Naive thymus-derived CD8-positive, alpha-beta T cell (primary cell): ENCODE measurements at regions not wholly inside any gene's neighbourhood (a gene's known extent, or its start where the extent isn't known, plus 50 kb on each side); places are given as distances from the start of the nearest gene placed in this dataset.
"Not testable (repeated sequence)": the region's sequence is repeated elsewhere in the genome, so short reads cannot be mapped to it uniquely, and the experiment has no call there.

Source experiments
- ATAC-seq, 2 donors: fragments of 150-1000 bp; cut with Tn5 transposase in 1 of 2; sonication (Bioruptor Pico), chemical (Tn5 transposase) in 1 of 2; 1 replicate in 1 of 2; 2 replicates in 1 of 2; pipeline ENCODE4 v1.10.0; 2021; ENCODE audit warnings: mild to moderate bottlenecking in 2 of 2, moderate library complexity in 2 of 2
- POLR2A ChIA-PET: fragments of 350-600 bp; sonication (Branson Sonifier 250); formaldehyde crosslinking; loops from one replicate; lab custom pipeline; 2021; ENCODE audit warnings: antibody characterized with exemption; lab: Charles Lee
- DNase-seq, 10 donors: peaks; one replicate each; pipeline versions ENCODE4 v3.0.0 to v3.0.0-alpha.2; 2020 to 2022
- H3K27ac Mint-ChIP-seq, 10 donors: one replicate each; pipeline ENCODE4 v1.8.0; 2020 to 2022; ENCODE audit warnings: mild to moderate bottlenecking in 10 of 10, mixed read lengths in 10 of 10, moderate library complexity in 4 of 10, inconsistent platforms in 1 of 10
- H3K27me3 Mint-ChIP-seq, 5 donors: one replicate each; pipeline ENCODE4 v1.8.0; 2021 to 2022; ENCODE audit warnings: mixed read lengths in 5 of 5
- H3K36me3 Mint-ChIP-seq, 3 donors: one replicate each; pipeline ENCODE4 v1.8.0; 2020 to 2022; ENCODE audit warnings: mixed read lengths in 3 of 3, mild to moderate bottlenecking in 2 of 3, inconsistent platforms in 1 of 3
- H3K4me1 Mint-ChIP-seq, 4 donors: one replicate each; pipeline ENCODE4 v1.8.0; 2021 to 2022; ENCODE audit warnings: mixed read lengths in 4 of 4
- H3K4me3 Mint-ChIP-seq, 10 donors: one replicate each; pipeline ENCODE4 v1.8.0; 2020 to 2022; ENCODE audit warnings: mild to moderate bottlenecking in 10 of 10, mixed read lengths in 10 of 10, moderate library complexity in 6 of 10, inconsistent platforms in 1 of 10
- H3K9me3 Mint-ChIP-seq, 9 donors: one replicate each; pipeline ENCODE4 v1.8.0; 2020 to 2022; ENCODE audit warnings: mixed read lengths in 9 of 9, mild to moderate bottlenecking in 3 of 9, inconsistent platforms in 1 of 9, moderate library complexity in 1 of 9

DNA sequence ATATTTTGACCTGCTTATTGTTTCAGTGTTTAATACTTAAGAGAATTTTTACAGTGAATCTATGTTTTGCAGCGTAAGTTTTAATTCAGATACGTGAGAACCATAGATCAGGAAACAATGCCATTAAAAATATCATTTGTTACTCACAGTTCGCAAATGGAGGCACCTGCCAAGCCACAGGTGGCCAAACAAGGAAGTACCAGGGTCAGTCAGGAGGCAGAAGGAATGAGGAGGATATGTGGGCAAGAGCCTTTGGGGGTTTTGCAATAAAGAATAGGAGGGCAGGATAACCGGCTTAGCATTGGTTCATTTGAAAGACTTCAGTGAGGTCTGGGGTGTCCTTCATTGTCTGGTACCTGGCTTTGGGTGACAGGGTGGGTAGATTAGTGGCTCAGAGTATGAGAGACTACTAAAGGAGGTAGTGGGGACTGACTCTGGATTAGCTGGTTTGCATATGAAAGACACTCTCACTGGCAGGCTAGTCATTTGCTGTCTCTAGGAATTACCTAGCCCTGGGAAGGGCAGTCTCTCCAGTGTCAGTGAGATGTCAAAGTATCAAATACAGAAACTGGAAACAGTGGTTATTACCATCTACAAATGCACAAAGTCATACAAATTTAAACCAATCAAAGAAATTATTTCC lies 132.2 kb upstream of the CAV2 start:
- no peak for DNase-seq
- Mint-ChIP-seq H3K27ac (no peak overlapping the region), H3K36me3 (no peaks in the 10 kb centered on the region), H3K4me3 (no peak overlapping the region), H3K27me3 (peaks cover 5 to 27% (median 9%) of the 10 kb centered on the region in 5 donors), H3K4me1 (no peaks in the 10 kb centered on the region), H3K9me3 (peaks cover 0 to 2% (median 0%) of the 10 kb centered on the region in 9 donors)
- ATAC-seq: no peak
- POLR2A ChIA-PET: no interaction called here

DNA sequence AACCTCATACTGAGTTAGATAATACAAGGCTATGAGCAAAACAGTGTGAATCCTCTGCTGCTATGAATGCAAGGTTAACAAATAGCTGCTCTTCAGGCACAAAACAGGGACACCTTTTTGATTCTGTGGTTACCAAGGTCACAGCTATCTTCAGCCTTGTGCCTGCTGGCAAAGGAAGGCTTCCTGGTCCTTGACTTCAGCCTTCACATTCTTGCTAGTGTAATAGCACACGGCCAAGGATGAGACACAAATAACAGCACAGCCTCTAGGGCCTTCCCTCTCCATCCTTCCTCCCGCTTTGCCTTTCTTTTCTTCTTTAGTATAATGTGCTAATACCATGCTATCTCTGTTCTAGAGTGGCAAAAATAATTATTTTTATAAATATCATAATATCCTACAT lies 130.6 kb upstream of the CAV2 start:
- Mint-ChIP-seq H3K36me3 (no peaks in the 10 kb centered on the region), H3K9me3 (peaks cover 0 to 6% (median 2%) of the 10 kb centered on the region in 9 donors), H3K27ac (no peak overlapping the region), H3K4me3 (no peak overlapping the region), H3K4me1 (no peaks in the 10 kb centered on the region), H3K27me3 (peaks cover 6 to 35% (median 18%) of the 10 kb centered on the region in 5 donors)
- ATAC-seq: no peak
- POLR2A ChIA-PET: no interaction called here
- DNase-seq: no peak

DNA sequence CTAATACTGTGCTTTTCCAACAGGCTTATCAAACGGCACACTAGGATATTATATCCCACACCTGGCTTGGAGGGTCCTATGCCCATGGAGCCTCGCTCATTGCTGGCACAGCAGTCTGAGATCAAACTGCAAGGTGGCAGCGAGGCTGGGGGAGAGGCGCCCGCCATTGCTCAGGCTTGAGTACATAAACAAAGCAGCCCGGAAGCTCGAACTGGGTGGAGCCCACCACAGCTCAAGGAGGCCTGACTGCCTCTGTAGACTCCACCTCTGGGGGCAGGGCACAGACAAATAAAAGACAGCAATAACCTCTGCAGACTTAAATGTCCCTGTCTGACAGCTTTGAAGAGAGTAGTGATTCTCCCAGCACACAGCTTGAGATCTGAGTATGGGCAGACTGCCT lies 128.0 kb upstream of the CAV2 start:
- H3K36me3 Mint-ChIP-seq, DNase-seq, H3K4me1 Mint-ChIP-seq, H3K4me3 Mint-ChIP-seq, ATAC-seq, H3K9me3 Mint-ChIP-seq, POLR2A ChIA-PET, H3K27ac Mint-ChIP-seq: not testable (repeated sequence)
- peaks cover 6 to 38% (median 19%) of the 10 kb centered on the region in 5 donors for H3K27me3 Mint-ChIP-seq

DNA sequence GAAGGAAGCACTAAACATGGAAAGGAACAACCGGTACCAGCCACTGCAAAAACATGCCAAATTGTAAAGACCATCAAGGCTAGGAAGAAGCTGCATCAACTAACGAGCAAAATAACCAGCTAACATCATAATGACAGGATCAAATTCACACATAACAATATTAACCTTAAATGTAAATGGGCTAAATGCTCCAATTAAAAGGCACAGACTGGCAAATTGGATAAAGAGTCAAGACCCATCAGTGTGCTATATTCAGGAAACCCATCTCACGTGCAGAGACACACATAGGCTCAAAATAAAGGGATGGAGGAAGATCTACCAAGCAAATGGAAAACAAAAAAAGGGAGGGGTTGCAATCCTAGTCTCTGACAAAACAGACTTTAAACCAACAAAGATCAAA lies 126.3 kb upstream of the CAV2 start:
- POLR2A ChIA-PET, DNase-seq, H3K4me1 Mint-ChIP-seq, H3K27ac Mint-ChIP-seq, H3K9me3 Mint-ChIP-seq, H3K36me3 Mint-ChIP-seq, ATAC-seq, H3K4me3 Mint-ChIP-seq: not testable (repeated sequence)
- peaks cover 5 to 29% (median 13%) of the 10 kb centered on the region in 5 donors for H3K27me3 Mint-ChIP-seq

DNA sequence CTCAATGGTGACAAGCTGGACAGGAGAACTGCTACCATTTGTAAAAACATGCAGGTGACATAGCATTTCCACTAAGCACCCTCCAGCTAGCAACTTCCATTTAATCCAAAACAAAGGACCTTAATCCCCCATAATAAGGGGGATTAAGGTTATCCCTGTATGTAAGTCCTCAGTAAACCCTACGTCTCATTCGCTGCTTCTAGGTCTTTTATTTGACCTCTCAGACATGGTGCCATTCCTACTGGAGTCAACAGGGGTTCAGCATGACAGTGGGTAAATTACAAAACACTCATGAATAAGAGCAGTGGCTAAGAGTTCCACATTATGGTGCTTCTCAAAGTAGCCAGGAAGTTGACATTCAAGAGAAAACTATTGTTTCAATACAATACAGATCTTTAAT lies 121.8 kb upstream of the CAV2 start:
- Mint-ChIP-seq H3K27me3 (peaks cover 0 to 12% (median 5%) of the 10 kb centered on the region in 5 donors), H3K4me3 (no peak overlapping the region)

DNA sequence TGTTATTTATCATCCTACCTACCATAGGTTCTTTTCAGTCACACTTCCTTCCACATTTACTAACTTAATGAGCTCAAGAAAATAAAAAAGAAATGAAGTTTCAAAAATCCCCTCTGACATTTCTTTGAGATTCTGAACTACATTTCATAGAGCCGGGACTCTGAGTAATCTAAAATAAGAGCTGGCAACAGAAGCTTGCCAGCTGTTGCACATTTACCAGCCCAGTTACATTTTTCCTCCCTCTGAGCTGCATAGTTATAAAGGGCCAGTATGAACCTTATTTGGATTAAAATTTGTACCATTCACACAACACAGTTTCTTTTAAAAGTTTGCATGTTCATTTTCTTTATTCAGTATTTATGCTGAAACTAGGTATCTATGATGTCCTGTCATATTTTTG lies 119.5 kb upstream of the CAV2 start:
- no peaks in the 10 kb centered on the region for H3K4me1 Mint-ChIP-seq

More for the DNA sequence above, 121.8 kb upstream of the CAV2 start:
- Mint-ChIP-seq H3K36me3 (no peaks in the 10 kb centered on the region), H3K4me1 (no peaks in the 10 kb centered on the region), H3K27ac (no peak overlapping the region), H3K9me3 (peaks cover 0 to 7% (median 0%) of the 10 kb centered on the region in 9 donors)
- POLR2A ChIA-PET: no interaction called here
- ATAC-seq (no peak), DNase-seq (no peak)

DNA sequence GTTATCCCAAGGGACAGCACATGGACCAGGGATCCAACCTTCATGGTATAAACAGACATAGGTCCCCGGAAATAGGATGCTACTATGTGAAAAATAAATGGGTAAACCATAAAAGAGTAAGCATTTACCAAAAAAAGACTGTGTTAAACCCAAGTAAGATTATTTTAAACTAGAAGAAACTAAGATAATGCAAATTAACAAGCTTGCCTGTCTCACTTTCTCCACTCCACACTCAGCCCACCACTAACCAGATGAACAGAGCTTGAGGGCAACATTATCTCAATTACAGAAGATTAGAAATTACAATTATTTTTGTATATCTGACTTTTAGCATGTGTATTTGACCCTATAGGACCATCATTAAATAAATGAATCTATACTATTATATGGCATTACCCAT lies 117.2 kb upstream of the CAV2 start:
- POLR2A ChIA-PET: no interaction called here
- H3K9me3 Mint-ChIP-seq: no peaks in the 10 kb centered on the region
- no peak overlapping the region for H3K4me3 Mint-ChIP-seq
- no peak overlapping the region for H3K27ac Mint-ChIP-seq
- ATAC-seq: no peak
- no peaks in the 10 kb centered on the region for H3K36me3 Mint-ChIP-seq
- peaks cover 0 to 12% (median 1%) of the 10 kb centered on the region in 5 donors for H3K27me3 Mint-ChIP-seq
- H3K4me1 Mint-ChIP-seq: no peaks in the 10 kb centered on the region
- DNase-seq: no peak

More for the DNA sequence above, 119.5 kb upstream of the CAV2 start:
- ATAC-seq (no peak), DNase-seq (no peak)
- Mint-ChIP-seq H3K27ac (no peak overlapping the region), H3K27me3 (peaks cover 0 to 7% (median 0%) of the 10 kb centered on the region in 5 donors), H3K36me3 (no peaks in the 10 kb centered on the region), H3K4me3 (no peak overlapping the region), H3K9me3 (no peaks in the 10 kb centered on the region)
- POLR2A ChIA-PET: no interaction called here

DNA sequence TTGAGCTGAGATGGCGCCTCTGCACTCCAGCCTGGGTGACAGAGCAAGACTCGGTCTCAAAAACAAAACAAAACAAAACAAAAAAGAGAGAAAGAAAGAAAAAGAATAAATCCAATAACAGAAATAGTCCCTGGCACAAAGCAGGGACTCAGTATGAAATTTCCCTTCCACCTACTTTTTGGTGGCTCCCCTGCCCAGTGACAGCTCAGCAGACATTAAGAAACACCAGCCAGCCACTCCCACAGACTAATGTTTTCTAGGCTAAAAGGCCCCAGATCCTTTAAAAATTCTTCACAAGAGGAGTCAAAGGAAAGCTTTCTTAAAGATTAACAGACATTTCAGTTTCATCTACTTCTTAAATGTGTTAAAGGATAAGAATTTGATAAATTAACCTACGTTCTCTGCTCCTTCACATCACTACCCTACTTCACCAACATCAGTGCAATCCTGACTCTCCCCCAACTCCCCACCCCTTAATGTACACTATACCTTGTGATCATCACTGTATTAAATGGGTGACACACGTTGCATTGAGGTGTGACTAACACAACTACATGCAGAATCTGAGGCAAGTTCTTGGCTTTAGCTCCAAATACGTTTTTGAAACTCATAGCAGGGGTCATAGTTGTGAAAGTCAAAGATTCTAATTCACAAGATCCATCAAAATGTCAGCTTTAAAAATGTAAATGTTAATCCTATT lies 114.5 kb upstream of the CAV2 start:
- ATAC-seq (no peak), DNase-seq (no peak)
- POLR2A ChIA-PET: no interaction called here
- no peaks in the 10 kb centered on the region for H3K36me3 Mint-ChIP-seq
- no peaks in the 10 kb centered on the region for H3K9me3 Mint-ChIP-seq
- H3K27ac Mint-ChIP-seq: no peak overlapping the region
- no peak overlapping the region for H3K4me3 Mint-ChIP-seq
- H3K4me1 Mint-ChIP-seq: no peaks in the 10 kb centered on the region
- H3K27me3 Mint-ChIP-seq: peaks cover 0 to 12% (median 2%) of the 10 kb centered on the region in 5 donors

DNA sequence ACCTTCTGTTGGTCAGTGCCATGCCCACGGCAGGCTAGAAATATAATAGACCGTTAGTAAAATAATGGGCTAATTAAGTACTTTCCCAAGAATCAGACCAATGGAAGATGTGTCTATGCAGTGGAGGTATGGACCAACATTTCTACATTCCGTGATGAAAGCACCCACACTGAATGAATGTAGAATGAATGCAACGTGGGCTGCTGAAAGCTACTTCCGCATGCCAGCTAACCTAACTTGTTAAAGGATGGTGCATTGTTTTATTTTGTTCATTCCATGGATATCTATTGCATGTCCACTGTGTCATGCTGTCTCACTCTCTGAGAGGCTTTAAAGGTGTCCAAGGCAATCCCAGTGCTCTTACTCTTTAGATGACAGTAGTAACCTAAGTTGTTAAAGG lies 112.9 kb upstream of the CAV2 start:
- Mint-ChIP-seq H3K9me3 (no peaks in the 10 kb centered on the region), H3K27me3 (peaks cover 0 to 10% (median 2%) of the 10 kb centered on the region in 5 donors), H3K36me3 (no peaks in the 10 kb centered on the region), H3K27ac (no peak overlapping the region), H3K4me3 (no peak overlapping the region), H3K4me1 (no peaks in the 10 kb centered on the region)
- POLR2A ChIA-PET: no interaction called here
- ATAC-seq: no peak
- no peak for DNase-seq

DNA sequence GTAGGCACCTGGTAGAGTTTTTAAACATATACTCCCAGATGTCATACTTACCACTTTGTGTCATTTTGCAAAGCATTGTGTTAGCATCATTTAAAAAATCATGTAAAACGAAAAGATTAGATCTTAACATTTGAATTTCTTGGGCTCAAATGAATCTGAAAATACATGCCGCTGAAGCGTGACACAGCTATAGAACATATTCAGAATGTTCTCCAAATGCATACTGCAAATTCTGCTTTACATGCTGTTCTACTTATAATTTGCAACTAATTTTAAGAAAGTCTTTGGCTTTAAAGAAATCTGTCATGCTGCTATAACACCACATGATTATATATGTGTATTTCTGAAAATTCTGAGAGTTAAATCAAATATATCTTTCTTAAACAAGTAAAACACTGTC lies 109.2 kb upstream of the CAV2 start:
- Mint-ChIP-seq H3K9me3 (no peaks in the 10 kb centered on the region), H3K4me1 (no peaks in the 10 kb centered on the region), H3K36me3 (no peaks in the 10 kb centered on the region), H3K4me3 (no peak overlapping the region), H3K27ac (no peak overlapping the region), H3K27me3 (peaks cover 0 to 10% (median 8%) of the 10 kb centered on the region in 5 donors)
- DNase-seq: no peak
- no peak for ATAC-seq
- POLR2A ChIA-PET: no interaction called here

DNA sequence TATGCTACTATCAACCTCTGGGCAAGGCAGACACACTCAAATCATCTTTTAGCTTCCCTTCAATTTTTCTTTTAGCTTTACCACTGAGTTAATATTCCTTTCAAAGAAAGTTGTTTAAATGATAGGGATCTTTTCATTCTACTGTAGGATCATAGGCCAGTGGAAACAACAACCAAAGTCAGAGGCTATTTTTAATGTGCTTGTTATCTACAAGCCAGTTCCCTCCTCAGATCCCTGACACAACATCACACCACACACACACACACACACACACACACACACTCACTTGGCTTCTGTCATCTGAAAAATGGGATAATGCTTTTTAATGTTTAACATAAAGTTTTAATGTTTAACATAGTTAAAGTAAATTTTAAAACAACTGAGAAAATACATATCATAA lies 106.7 kb upstream of the CAV2 start:
- Mint-ChIP-seq H3K9me3 (peaks cover 0 to 10% (median 1%) of the 10 kb centered on the region in 9 donors), H3K36me3 (no peaks in the 10 kb centered on the region), H3K4me1 (no peaks in the 10 kb centered on the region), H3K27ac (no peak overlapping the region), H3K27me3 (peaks cover 0 to 13% (median 6%) of the 10 kb centered on the region in 5 donors), H3K4me3 (no peak overlapping the region)
- ATAC-seq: no peak
- no peak for DNase-seq
- POLR2A ChIA-PET: no interaction called here

DNA sequence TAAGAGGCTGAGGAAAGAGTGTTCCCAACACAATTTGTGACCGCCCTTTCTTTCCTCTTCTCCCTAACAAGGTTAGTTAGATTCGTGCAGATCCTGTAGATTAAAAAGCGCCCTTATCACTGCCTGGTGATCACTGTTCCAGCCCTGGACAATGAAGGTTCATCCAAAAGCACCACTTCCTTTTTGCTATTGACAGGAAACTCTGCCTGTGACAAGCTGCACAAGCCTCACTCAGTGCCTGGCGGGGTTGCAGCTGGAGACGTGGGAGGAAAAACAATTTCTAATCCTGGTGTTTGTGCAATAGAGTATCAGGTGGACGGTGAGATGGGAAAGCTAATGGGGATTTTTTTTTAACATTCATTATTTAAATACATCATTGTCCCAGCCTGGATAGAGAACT lies 105.9 kb upstream of the CAV2 start:
- POLR2A ChIA-PET: no interaction called here
- H3K27ac Mint-ChIP-seq: no peak overlapping the region
- H3K36me3 Mint-ChIP-seq: peaks cover 0 to 4% (median 0%) of the 10 kb centered on the region in 3 donors
- peaks cover 0 to 18% (median 8%) of the 10 kb centered on the region in 9 donors for H3K9me3 Mint-ChIP-seq
- no peak overlapping the region for H3K4me3 Mint-ChIP-seq
- peaks cover 1 to 13% (median 6%) of the 10 kb centered on the region in 5 donors for H3K27me3 Mint-ChIP-seq
- ATAC-seq (no peak), DNase-seq (no peak)
- no peaks in the 10 kb centered on the region for H3K4me1 Mint-ChIP-seq

DNA sequence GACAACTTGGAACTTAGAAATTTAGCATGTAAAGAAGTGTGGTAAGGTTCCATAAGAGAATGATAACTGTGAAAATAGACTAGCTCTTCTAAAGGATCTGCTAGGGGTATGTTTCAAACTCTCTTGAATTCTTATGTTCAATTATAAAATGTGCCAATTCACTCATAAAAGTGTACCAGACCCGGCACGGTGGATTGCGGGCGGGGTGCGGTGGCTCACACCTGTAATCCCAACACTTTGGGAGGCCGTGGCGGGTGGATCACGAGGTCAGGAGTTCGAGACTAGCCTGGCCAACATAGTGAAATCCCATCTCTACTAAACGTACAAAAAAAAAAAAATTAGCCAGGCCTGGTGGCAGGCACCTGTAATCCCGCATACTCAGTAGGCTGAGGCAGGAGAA lies 105.4 kb upstream of the CAV2 start:
- Mint-ChIP-seq H3K27me3 (peaks cover 6 to 14% (median 9%) of the 10 kb centered on the region in 5 donors), H3K27ac (no peak overlapping the region), H3K36me3 (peaks cover 0 to 8% (median 0%) of the 10 kb centered on the region in 3 donors), H3K4me1 (no peaks in the 10 kb centered on the region), H3K4me3 (no peak overlapping the region), H3K9me3 (peaks cover 0 to 23% (median 8%) of the 10 kb centered on the region in 9 donors)
- ATAC-seq (no peak), DNase-seq (no peak)
- POLR2A ChIA-PET: no interaction called here
